Hepatocyte (in vitro differentiated cells): ENCODE measurements at regions not wholly inside any gene's neighbourhood (a gene's known extent, or its start where the extent isn't known, plus 50 kb on each side); places are given as distances from the start of the nearest gene placed in this dataset.

Experiments
- CTCF ChIP-seq: fragments of 200-600 bp; sonication (generic); IDR thresholded peaks from 2 replicates; pipeline ENCODE4 v1.5.1; 2016; ENCODE audit warnings: antibody characterized with exemption, mild to moderate bottlenecking; ENCODE audit not compliant: poor library complexity
- EZH2phosphoT487 ChIP-seq: fragments of 200-600 bp; sonication (generic); IDR thresholded peaks from one replicate; pipeline ENCODE4 v1.6.1; 2018; ENCODE audit warnings: antibody characterized with exemption, mild to moderate bottlenecking, low read depth, moderate library complexity; ENCODE audit not compliant: unreplicated experiment, severe bottlenecking

GRCh38 chr16:82350560-82350959 lies 180.5 kb upstream of the MPHOSPH6 start:
- TF ChIP-seq EZH2phosphoT487: no peak
- TF ChIP-seq CTCF: no peak
